Ishikawa (cell line): ENCODE measurements at regions not wholly inside any gene's neighbourhood (a gene's known extent, or its start where the extent isn't known, plus 50 kb on each side); places are given as distances from the start of the nearest gene placed in this dataset.

Experiments
- CEBPB ChIP-seq: IDR thresholded peaks from 2 replicates; pipeline ENCODE4 v1.6.1; 2012
- CREB1 ChIP-seq: IDR thresholded peaks from 2 replicates; pipeline ENCODE4 v1.6.1; 2012; ENCODE audit warnings: low read depth
- EGR1 ChIP-seq: IDR thresholded peaks from 2 replicates; pipeline ENCODE4 v1.6.1; 2012
- EP300 ChIP-seq: IDR thresholded peaks from 2 replicates; pipeline ENCODE4 v1.6.1; 2012; ENCODE audit warnings: borderline replicate concordance
- MAX ChIP-seq: IDR thresholded peaks from 2 replicates; pipeline ENCODE4 v1.6.1; 2012
- REST ChIP-seq: IDR thresholded peaks from 2 replicates; pipeline ENCODE4 v1.6.1; 2012; ENCODE audit warnings: low read depth, mild to moderate bottlenecking
- YY1 ChIP-seq: IDR thresholded peaks from 2 replicates; pipeline ENCODE4 v1.6.1; 2012; ENCODE audit warnings: low read depth

GRCh38 chr5:167940911-167941310 is 350.5 kb upstream of the WWC1 start:
- TF ChIP-seq YY1: no peak
- TF ChIP-seq MAX: no peak
- no peak for TF ChIP-seq EGR1
- no peak for TF ChIP-seq REST
- no peak for TF ChIP-seq EP300
- no peak for TF ChIP-seq CREB1
- TF ChIP-seq CEBPB: no peak
